WTC11 (cell line): ENCODE measurements at regions not wholly inside any gene's neighbourhood (a gene's known extent, or its start where the extent isn't known, plus 50 kb on each side); places are given as distances from the start of the nearest gene placed in this dataset.

Experiments used
- ATAC-seq: fragments of 200-7000 bp; cut with Tn5 transposase; 2 replicates; pipeline ENCODE4 v1.10.0; 2021; ENCODE audit warnings: mild to moderate bottlenecking, moderate library complexity
- CTCF ChIA-PET: fragments of 300-600 bp; sonication (Branson Sonifier 250); formaldehyde crosslinking; loops from one replicate; lab custom pipeline; 2021; ENCODE audit warnings: antibody characterized with exemption; lab: Charles Lee
- POLR2A ChIA-PET: fragments of 350-600 bp; sonication (Branson Sonifier 250); formaldehyde crosslinking; loops from one replicate; lab custom pipeline; 2021; ENCODE audit warnings: antibody characterized with exemption; lab: Charles Lee
- DNase-seq: peaks from one replicate; pipeline ENCODE4 v3.0.0; 2021; ENCODE audit warnings: low spot score
- H3K27ac Mint-ChIP-seq: 2 replicates; pipeline ENCODE4 v1.8.0; 2021; ENCODE audit warnings: mixed read lengths
- H3K27me3 Mint-ChIP-seq: 2 replicates; pipeline ENCODE4 v1.8.0; 2021; ENCODE audit warnings: low read depth, mild to moderate bottlenecking, moderate library complexity, mixed read lengths
- H3K36me3 Mint-ChIP-seq: 2 replicates; pipeline ENCODE4 v1.8.0; 2021; ENCODE audit warnings: mixed read lengths
- H3K4me1 Mint-ChIP-seq: 2 replicates; pipeline ENCODE4 v1.8.0; 2022; ENCODE audit warnings: mixed read lengths
- H3K4me3 Mint-ChIP-seq: 2 replicates; pipeline ENCODE4 v1.8.0; 2021; ENCODE audit warnings: mild to moderate bottlenecking, moderate library complexity, mixed read lengths
- H3K9me3 Mint-ChIP-seq: 2 replicates; pipeline ENCODE4 v1.8.0; 2021; ENCODE audit warnings: mixed read lengths
- ATF1 ChIP-seq: sonication (generic); formaldehyde crosslinking; IDR thresholded peaks from 2 replicates; pipeline ENCODE4 v1.8.1; 2023; ENCODE audit warnings: mild to moderate bottlenecking, moderate library complexity, missing genetic modification reagents
- CREM ChIP-seq: sonication (generic); formaldehyde crosslinking; IDR thresholded peaks from 2 replicates; pipeline ENCODE4 v1.8.1; 2022; ENCODE audit warnings: mild to moderate bottlenecking, missing genetic modification reagents, moderate library complexity
- ESRRA ChIP-seq: sonication (generic); formaldehyde crosslinking; IDR thresholded peaks from 2 replicates; pipeline ENCODE4 v1.8.1; 2022; ENCODE audit warnings: mild to moderate bottlenecking, missing genetic modification reagents, borderline replicate concordance
- FOXK1 ChIP-seq: sonication (generic); formaldehyde crosslinking; IDR thresholded peaks from 2 replicates; pipeline ENCODE4 v1.8.0; 2022; ENCODE audit warnings: mild to moderate bottlenecking, moderate library complexity, missing genetic modification reagents
- GTF2I ChIP-seq: fragments of 250-450 bp; sonication (Bioruptor Pico); conservative IDR thresholded peaks from 2 replicates; pipeline ENCODE4 v1.4.0; 2021; ENCODE audit warnings: mild to moderate bottlenecking
- JUN ChIP-seq: sonication (generic); formaldehyde crosslinking; IDR thresholded peaks from 2 replicates; pipeline ENCODE4 v1.8.0; 2023; ENCODE audit warnings: mild to moderate bottlenecking, missing genetic modification reagents
- KAT7 ChIP-seq: sonication (generic); formaldehyde crosslinking; IDR thresholded peaks from 2 replicates; pipeline ENCODE4 v1.8.1; 2023; ENCODE audit warnings: missing genetic modification reagents, mild to moderate bottlenecking, borderline replicate concordance
- NFATC4 ChIP-seq: fragments of 250-450 bp; sonication (Bioruptor Pico); IDR thresholded peaks from 2 replicates; pipeline ENCODE4 v1.9.0; 2021; ENCODE audit warnings: mild to moderate bottlenecking
- NR3C1 ChIP-seq: sonication (generic); formaldehyde crosslinking; conservative IDR thresholded peaks from 2 replicates; pipeline ENCODE4 v1.8.1; 2023; ENCODE audit warnings: low read depth, mild to moderate bottlenecking, missing genetic modification reagents
- RELA ChIP-seq: sonication (generic); formaldehyde crosslinking; IDR thresholded peaks from 2 replicates; pipeline ENCODE4 v1.8.1; 2022; ENCODE audit warnings: missing genetic modification reagents, mild to moderate bottlenecking, borderline replicate concordance
- SP1 ChIP-seq: sonication (generic); formaldehyde crosslinking; conservative IDR thresholded peaks from 2 replicates; pipeline ENCODE4 v1.8.1; 2022; ENCODE audit warnings: missing genetic modification reagents
- TCF7 ChIP-seq: sonication (generic); formaldehyde crosslinking; IDR thresholded peaks from 2 replicates; pipeline ENCODE4 v1.8.0; 2022; ENCODE audit warnings: mild to moderate bottlenecking, low read depth, missing genetic modification reagents, moderate library complexity
- TEAD1 ChIP-seq: sonication (generic); formaldehyde crosslinking; IDR thresholded peaks from 2 replicates; pipeline ENCODE4 v1.8.0; 2022; ENCODE audit warnings: mild to moderate bottlenecking, missing genetic modification reagents
- TEAD4 ChIP-seq: sonication (generic); formaldehyde crosslinking; IDR thresholded peaks from 2 replicates; pipeline ENCODE4 v1.8.0; 2022; ENCODE audit warnings: mild to moderate bottlenecking, missing genetic modification reagents
- ZNF396 ChIP-seq: fragments of 250-450 bp; sonication (Bioruptor Pico); IDR thresholded peaks from 2 replicates; pipeline ENCODE4 v1.8.0; 2021; ENCODE audit warnings: mild to moderate bottlenecking, moderate library complexity, borderline replicate concordance
- ZNF671 ChIP-seq: fragments of 250-450 bp; sonication (Bioruptor Pico); IDR thresholded peaks from 2 replicates; pipeline ENCODE4 v1.8.0; 2021; ENCODE audit warnings: mild to moderate bottlenecking
- TF ChIP-seq, protein P1 (sequence below): sonication (generic); formaldehyde crosslinking; conservative IDR thresholded peaks from 2 replicates; pipeline ENCODE4 v1.8.1; 2022; ENCODE audit warnings: mild to moderate bottlenecking, missing genetic modification reagents
- TF ChIP-seq, protein P2 (sequence below): fragments of 250-450 bp; sonication (Bioruptor Pico); IDR thresholded peaks from 2 replicates; pipeline ENCODE4 v1.9.0; 2021; ENCODE audit warnings: mild to moderate bottlenecking
- TF ChIP-seq, protein P3 (sequence below): fragments of 250-450 bp; sonication (Bioruptor Pico); IDR thresholded peaks from 2 replicates; pipeline ENCODE4 v1.9.0; 2021; ENCODE audit warnings: mild to moderate bottlenecking, borderline replicate concordance
- TF ChIP-seq, protein P4 (sequence below): sonication (generic); formaldehyde crosslinking; IDR thresholded peaks from 2 replicates; pipeline ENCODE4 v1.8.0; 2022; ENCODE audit warnings: mild to moderate bottlenecking, missing genetic modification reagents
- TF ChIP-seq, protein P5 (sequence below): sonication (generic); formaldehyde crosslinking; IDR thresholded peaks from 2 replicates; pipeline ENCODE4 v1.8.1; 2023; ENCODE audit warnings: mild to moderate bottlenecking, moderate library complexity, missing genetic modification reagents
- TF ChIP-seq, protein P6 (sequence below): sonication (generic); formaldehyde crosslinking; IDR thresholded peaks from 2 replicates; pipeline ENCODE4 v1.8.1; 2022; ENCODE audit warnings: missing genetic modification reagents, borderline replicate concordance
- TF ChIP-seq, protein P7 (sequence below): fragments of 200-600 bp; IDR thresholded peaks from 2 replicates; pipeline ENCODE4 v1.8.0; 2022; ENCODE audit warnings: antibody characterized with exemption

DNA sequence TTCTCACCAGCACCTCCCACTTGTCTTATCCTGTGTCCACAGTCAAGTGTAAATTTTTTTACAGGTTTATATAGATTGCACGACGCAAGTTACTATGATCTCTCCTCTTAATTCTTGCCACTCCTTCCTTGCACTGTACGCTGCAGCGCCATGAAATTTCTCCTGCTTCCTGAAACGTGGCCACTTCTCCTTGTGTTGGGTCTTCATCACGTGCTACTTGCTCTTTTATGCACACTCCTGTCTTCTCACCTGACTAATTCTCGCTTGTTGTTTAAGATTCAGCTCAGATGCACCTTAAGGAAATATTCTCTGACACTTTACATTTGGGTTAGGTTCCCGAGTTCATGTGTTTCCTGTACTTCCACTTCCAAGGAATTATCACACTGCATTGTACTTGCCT, 76.5 kb upstream of the ODAD2 start:
- no peak for ATAC-seq
- no peak for TF ChIP-seq CREM (CRISPR knock-in tag)
- TF ChIP-seq, protein P1, sequence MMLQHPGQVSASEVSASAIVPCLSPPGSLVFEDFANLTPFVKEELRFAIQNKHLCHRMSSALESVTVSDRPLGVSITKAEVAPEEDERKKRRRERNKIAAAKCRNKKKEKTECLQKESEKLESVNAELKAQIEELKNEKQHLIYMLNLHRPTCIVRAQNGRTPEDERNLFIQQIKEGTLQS (CRISPR knock-in tag) = no peak
- TF ChIP-seq TCF7 (CRISPR knock-in tag) = no peak
- TF ChIP-seq, protein P2, sequence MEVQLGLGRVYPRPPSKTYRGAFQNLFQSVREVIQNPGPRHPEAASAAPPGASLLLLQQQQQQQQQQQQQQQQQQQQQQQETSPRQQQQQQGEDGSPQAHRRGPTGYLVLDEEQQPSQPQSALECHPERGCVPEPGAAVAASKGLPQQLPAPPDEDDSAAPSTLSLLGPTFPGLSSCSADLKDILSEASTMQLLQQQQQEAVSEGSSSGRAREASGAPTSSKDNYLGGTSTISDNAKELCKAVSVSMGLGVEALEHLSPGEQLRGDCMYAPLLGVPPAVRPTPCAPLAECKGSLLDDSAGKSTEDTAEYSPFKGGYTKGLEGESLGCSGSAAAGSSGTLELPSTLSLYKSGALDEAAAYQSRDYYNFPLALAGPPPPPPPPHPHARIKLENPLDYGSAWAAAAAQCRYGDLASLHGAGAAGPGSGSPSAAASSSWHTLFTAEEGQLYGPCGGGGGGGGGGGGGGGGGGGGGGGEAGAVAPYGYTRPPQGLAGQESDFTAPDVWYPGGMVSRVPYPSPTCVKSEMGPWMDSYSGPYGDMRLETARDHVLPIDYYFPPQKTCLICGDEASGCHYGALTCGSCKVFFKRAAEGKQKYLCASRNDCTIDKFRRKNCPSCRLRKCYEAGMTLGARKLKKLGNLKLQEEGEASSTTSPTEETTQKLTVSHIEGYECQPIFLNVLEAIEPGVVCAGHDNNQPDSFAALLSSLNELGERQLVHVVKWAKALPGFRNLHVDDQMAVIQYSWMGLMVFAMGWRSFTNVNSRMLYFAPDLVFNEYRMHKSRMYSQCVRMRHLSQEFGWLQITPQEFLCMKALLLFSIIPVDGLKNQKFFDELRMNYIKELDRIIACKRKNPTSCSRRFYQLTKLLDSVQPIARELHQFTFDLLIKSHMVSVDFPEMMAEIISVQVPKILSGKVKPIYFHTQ = no peak
- TF ChIP-seq RELA (CRISPR knock-in tag) = no peak
- no peak for TF ChIP-seq JUN
- TF ChIP-seq SP1 (CRISPR knock-in tag) = no peak
- TF ChIP-seq ZNF671 = no peak
- TF ChIP-seq, protein P3, sequence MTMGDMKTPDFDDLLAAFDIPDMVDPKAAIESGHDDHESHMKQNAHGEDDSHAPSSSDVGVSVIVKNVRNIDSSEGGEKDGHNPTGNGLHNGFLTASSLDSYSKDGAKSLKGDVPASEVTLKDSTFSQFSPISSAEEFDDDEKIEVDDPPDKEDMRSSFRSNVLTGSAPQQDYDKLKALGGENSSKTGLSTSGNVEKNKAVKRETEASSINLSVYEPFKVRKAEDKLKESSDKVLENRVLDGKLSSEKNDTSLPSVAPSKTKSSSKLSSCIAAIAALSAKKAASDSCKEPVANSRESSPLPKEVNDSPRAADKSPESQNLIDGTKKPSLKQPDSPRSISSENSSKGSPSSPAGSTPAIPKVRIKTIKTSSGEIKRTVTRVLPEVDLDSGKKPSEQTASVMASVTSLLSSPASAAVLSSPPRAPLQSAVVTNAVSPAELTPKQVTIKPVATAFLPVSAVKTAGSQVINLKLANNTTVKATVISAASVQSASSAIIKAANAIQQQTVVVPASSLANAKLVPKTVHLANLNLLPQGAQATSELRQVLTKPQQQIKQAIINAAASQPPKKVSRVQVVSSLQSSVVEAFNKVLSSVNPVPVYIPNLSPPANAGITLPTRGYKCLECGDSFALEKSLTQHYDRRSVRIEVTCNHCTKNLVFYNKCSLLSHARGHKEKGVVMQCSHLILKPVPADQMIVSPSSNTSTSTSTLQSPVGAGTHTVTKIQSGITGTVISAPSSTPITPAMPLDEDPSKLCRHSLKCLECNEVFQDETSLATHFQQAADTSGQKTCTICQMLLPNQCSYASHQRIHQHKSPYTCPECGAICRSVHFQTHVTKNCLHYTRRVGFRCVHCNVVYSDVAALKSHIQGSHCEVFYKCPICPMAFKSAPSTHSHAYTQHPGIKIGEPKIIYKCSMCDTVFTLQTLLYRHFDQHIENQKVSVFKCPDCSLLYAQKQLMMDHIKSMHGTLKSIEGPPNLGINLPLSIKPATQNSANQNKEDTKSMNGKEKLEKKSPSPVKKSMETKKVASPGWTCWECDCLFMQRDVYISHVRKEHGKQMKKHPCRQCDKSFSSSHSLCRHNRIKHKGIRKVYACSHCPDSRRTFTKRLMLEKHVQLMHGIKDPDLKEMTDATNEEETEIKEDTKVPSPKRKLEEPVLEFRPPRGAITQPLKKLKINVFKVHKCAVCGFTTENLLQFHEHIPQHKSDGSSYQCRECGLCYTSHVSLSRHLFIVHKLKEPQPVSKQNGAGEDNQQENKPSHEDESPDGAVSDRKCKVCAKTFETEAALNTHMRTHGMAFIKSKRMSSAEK (CRISPR knock-in tag) = no peak
- TF ChIP-seq, protein P4, sequence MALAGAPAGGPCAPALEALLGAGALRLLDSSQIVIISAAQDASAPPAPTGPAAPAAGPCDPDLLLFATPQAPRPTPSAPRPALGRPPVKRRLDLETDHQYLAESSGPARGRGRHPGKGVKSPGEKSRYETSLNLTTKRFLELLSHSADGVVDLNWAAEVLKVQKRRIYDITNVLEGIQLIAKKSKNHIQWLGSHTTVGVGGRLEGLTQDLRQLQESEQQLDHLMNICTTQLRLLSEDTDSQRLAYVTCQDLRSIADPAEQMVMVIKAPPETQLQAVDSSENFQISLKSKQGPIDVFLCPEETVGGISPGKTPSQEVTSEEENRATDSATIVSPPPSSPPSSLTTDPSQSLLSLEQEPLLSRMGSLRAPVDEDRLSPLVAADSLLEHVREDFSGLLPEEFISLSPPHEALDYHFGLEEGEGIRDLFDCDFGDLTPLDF (CRISPR knock-in tag) = no peak
- TF ChIP-seq GTF2I (CRISPR knock-in tag) = no peak
- no peak for TF ChIP-seq KAT7 (CRISPR knock-in tag)
- TF ChIP-seq, protein P5, sequence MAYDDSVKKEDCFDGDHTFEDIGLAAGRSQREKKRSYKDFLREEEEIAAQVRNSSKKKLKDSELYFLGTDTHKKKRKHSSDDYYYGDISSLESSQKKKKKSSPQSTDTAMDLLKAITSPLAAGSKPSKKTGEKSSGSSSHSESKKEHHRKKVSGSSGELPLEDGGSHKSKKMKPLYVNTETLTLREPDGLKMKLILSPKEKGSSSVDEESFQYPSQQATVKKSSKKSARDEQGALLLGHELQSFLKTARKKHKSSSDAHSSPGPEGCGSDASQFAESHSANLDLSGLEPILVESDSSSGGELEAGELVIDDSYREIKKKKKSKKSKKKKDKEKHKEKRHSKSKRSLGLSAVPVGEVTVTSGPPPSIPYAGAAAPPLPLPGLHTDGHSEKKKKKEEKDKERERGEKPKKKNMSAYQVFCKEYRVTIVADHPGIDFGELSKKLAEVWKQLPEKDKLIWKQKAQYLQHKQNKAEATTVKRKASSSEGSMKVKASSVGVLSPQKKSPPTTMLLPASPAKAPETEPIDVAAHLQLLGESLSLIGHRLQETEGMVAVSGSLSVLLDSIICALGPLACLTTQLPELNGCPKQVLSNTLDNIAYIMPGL (CRISPR knock-in tag) = no peak
- TF ChIP-seq NR3C1 = no peak
- TF ChIP-seq TEAD4 (CRISPR knock-in tag) = no peak
- no peak for TF ChIP-seq ESRRA
- no peak for TF ChIP-seq TEAD1 (CRISPR knock-in tag)
- TF ChIP-seq, all 79 proteins: peak for 0
- Mint-ChIP-seq H3K27me3 (no peaks in the 10 kb centered on the region), H3K36me3 (0 out of 2 replicates have a peak, but pooled peaks cover 2% of the 10 kb centered on the region), H3K4me3 (no peak overlapping the region), H3K4me1 (peaks cover 2% of the 10 kb centered on the region), H3K9me3 (peaks cover 4% of the 10 kb centered on the region), H3K27ac (no peak overlapping the region)
- ChIA-PET POLR2A (no interaction called here), CTCF (no interaction called here)
- no peak for DNase-seq

DNA sequence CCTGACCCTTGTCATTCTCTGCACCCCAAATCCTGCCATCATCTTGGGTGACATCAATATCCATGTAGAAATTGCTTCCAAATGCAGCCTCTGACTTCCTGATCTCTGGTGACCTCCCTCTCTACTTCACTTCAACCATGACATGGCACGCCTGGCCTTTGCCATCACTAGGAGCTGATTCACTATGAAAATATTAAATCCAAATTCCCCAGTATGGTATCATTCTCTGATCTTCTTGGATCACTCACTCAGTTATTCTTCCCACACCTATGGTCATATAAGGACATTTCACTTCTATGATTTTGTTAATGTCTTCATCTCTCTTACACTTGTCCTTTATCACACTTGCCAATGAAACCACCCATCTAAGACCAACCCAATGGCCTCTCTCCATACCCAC, 73.7 kb upstream of the ODAD2 start:
- CTCF ChIA-PET = no interaction called here
- H3K27ac Mint-ChIP-seq = no peak overlapping the region
- peaks cover 8% of the 10 kb centered on the region for H3K36me3 Mint-ChIP-seq
- POLR2A ChIA-PET = no interaction called here
- no peak for DNase-seq
- H3K9me3 Mint-ChIP-seq = peaks cover 10% of the 10 kb centered on the region
- no peak for ATAC-seq
- no peaks in the 10 kb centered on the region for H3K27me3 Mint-ChIP-seq
- peaks cover 5% of the 10 kb centered on the region for H3K4me1 Mint-ChIP-seq
- H3K4me3 Mint-ChIP-seq = no peak overlapping the region
- TF ChIP-seq TCF7 (CRISPR knock-in tag) (no peak), NFATC4 (CRISPR knock-in tag) (no peak), RELA (CRISPR knock-in tag) (no peak), ZNF396 (CRISPR knock-in tag) (no peak), FOXK1 (CRISPR knock-in tag) (no peak), ATF1 (no peak)
- TF ChIP-seq, protein P6, sequence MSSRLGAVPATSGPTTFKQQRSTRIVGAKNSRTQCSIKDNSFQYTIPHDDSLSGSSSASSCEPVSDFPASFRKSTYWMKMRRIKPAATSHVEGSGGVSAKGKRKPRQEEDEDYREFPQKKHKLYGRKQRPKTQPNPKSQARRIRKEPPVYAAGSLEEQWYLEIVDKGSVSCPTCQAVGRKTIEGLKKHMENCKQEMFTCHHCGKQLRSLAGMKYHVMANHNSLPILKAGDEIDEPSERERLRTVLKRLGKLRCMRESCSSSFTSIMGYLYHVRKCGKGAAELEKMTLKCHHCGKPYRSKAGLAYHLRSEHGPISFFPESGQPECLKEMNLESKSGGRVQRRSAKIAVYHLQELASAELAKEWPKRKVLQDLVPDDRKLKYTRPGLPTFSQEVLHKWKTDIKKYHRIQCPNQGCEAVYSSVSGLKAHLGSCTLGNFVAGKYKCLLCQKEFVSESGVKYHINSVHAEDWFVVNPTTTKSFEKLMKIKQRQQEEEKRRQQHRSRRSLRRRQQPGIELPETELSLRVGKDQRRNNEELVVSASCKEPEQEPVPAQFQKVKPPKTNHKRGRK = no peak
- TF ChIP-seq, protein P7, sequence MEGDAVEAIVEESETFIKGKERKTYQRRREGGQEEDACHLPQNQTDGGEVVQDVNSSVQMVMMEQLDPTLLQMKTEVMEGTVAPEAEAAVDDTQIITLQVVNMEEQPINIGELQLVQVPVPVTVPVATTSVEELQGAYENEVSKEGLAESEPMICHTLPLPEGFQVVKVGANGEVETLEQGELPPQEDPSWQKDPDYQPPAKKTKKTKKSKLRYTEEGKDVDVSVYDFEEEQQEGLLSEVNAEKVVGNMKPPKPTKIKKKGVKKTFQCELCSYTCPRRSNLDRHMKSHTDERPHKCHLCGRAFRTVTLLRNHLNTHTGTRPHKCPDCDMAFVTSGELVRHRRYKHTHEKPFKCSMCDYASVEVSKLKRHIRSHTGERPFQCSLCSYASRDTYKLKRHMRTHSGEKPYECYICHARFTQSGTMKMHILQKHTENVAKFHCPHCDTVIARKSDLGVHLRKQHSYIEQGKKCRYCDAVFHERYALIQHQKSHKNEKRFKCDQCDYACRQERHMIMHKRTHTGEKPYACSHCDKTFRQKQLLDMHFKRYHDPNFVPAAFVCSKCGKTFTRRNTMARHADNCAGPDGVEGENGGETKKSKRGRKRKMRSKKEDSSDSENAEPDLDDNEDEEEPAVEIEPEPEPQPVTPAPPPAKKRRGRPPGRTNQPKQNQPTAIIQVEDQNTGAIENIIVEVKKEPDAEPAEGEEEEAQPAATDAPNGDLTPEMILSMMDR = no peak
